Neural cell (in vitro differentiated cells): ENCODE measurements at regions not wholly inside any gene's neighbourhood (a gene's known extent, or its start where the extent isn't known, plus 50 kb on each side); places are given as distances from the start of the nearest gene placed in this dataset.

Source experiments
- CTCF ChIP-seq: fragments of 450-650 bp; IDR thresholded peaks from 2 replicates; pipeline ENCODE4 v1.5.1; 2014; ENCODE audit warnings: antibody characterized with exemption, mild to moderate bottlenecking, moderate library complexity; ENCODE audit not compliant: poor library complexity, severe bottlenecking
- EP300 ChIP-seq: fragments of 450-650 bp; conservative IDR thresholded peaks from 2 replicates; pipeline ENCODE4 v1.6.1; 2014; ENCODE audit warnings: antibody characterized with exemption, mild to moderate bottlenecking, moderate library complexity; ENCODE audit not compliant: poor library complexity, severe bottlenecking
- EZH2 ChIP-seq: fragments of 200-600, 300-800 bp; shearing (Covaris generic), sonication (generic); IDR thresholded peaks from 2 replicates; pipeline ENCODE4 v1.6.1; 2014; ENCODE audit warnings: antibody characterized with exemption, low read length, borderline replicate concordance, mild to moderate bottlenecking; ENCODE audit not compliant: insufficient read depth, poor library complexity, severe bottlenecking
- MXI1 ChIP-seq: fragments of 450-650 bp; conservative IDR thresholded peaks from 2 replicates; pipeline ENCODE4 v1.6.1; 2014; ENCODE audit warnings: antibody characterized with exemption, mild to moderate bottlenecking; ENCODE audit not compliant: poor library complexity, severe bottlenecking
- POLR2AphosphoS5 ChIP-seq: IDR thresholded peaks from 2 replicates; pipeline ENCODE4 v1.6.1; 2012
- RAD21 ChIP-seq: fragments of 450-650 bp; conservative IDR thresholded peaks from 2 replicates; pipeline ENCODE4 v1.6.1; 2014; ENCODE audit warnings: antibody characterized with exemption, mild to moderate bottlenecking, moderate library complexity
- SMC3 ChIP-seq: fragments of 450-650 bp; conservative IDR thresholded peaks from 2 replicates; pipeline ENCODE4 v1.6.1; 2014; ENCODE audit warnings: antibody characterized with exemption, mild to moderate bottlenecking, moderate library complexity; ENCODE audit not compliant: poor library complexity
- TAF1 ChIP-seq: IDR thresholded peaks from 2 replicates; pipeline ENCODE4 v1.6.1; 2012; ENCODE audit warnings: low read depth
- TF ChIP-seq, protein P1 (sequence below): IDR thresholded peaks from 2 replicates; pipeline ENCODE4 v1.6.1; 2012; ENCODE audit warnings: borderline replicate concordance

DNA sequence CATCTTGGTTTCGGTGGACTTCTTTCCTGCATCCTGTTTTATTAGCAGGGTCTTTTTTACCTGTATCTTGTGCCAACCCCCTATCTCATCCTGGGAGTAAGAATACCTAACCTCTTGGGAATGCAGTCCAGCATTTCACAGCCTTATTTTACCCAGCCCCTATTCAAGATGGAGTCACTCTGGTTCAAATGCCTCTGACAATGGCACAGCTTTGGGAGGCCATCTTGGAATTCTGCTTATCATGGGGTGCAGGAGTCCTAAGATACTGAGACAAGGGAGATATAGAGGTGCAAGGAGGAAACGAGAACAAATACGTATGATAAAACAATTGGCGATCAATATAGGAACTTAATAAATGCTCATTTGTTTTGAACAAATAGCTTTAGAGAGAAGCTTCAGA, 1682.2 kb upstream of the AGA start:
- TF ChIP-seq CTCF (no peak), EP300 (no peak), POLR2AphosphoS5 (no peak), TAF1 (no peak), RAD21 (no peak), SMC3 (no peak), EZH2 (no peak), MXI1 (no peak)
- TF ChIP-seq, protein P1, sequence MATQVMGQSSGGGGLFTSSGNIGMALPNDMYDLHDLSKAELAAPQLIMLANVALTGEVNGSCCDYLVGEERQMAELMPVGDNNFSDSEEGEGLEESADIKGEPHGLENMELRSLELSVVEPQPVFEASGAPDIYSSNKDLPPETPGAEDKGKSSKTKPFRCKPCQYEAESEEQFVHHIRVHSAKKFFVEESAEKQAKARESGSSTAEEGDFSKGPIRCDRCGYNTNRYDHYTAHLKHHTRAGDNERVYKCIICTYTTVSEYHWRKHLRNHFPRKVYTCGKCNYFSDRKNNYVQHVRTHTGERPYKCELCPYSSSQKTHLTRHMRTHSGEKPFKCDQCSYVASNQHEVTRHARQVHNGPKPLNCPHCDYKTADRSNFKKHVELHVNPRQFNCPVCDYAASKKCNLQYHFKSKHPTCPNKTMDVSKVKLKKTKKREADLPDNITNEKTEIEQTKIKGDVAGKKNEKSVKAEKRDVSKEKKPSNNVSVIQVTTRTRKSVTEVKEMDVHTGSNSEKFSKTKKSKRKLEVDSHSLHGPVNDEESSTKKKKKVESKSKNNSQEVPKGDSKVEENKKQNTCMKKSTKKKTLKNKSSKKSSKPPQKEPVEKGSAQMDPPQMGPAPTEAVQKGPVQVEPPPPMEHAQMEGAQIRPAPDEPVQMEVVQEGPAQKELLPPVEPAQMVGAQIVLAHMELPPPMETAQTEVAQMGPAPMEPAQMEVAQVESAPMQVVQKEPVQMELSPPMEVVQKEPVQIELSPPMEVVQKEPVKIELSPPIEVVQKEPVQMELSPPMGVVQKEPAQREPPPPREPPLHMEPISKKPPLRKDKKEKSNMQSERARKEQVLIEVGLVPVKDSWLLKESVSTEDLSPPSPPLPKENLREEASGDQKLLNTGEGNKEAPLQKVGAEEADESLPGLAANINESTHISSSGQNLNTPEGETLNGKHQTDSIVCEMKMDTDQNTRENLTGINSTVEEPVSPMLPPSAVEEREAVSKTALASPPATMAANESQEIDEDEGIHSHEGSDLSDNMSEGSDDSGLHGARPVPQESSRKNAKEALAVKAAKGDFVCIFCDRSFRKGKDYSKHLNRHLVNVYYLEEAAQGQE: no peak
